ENCODE measurements at regions not wholly inside any gene's neighbourhood (a gene's known extent, or its start where the extent isn't known, plus 50 kb on each side); places are given as distances from the start of the nearest gene placed in this dataset.

GRCh38 chr2:125107446-125107845 is 1082.4 kb downstream of the CNTNAP5 start:
- WGBS, 2 experiments = 79 to 95% methylated on average over 1 of the region's 1 CpG
- no peaks in the 10 kb centered on the region for H3K36me3 ChIP-seq (ENCODE audit: control insufficient read depth, insufficient read depth, low read length)

GRCh38 chr2:125108251-125108650 is 1083.2 kb downstream of the CNTNAP5 start:
- no peaks in the 10 kb centered on the region for H3K36me3 ChIP-seq (ENCODE audit: control insufficient read depth, insufficient read depth, low read length)
- no peaks in the 10 kb centered on the region for H3K9me3 ChIP-seq (ENCODE audit: control insufficient read depth, low read length)
- H3K27ac ChIP-seq (ENCODE audit: insufficient read depth, low read depth, low read length, poor library complexity, severe bottlenecking) = no peak overlapping the region
- H3K27me3 ChIP-seq (ENCODE audit: control insufficient read depth, insufficient read depth, low read length, poor library complexity, severe bottlenecking) = no peaks in the 10 kb centered on the region
- no peaks in the 10 kb centered on the region for H3K4me1 ChIP-seq (ENCODE audit: control insufficient read depth, insufficient read depth, low read length)
- H3K4me3 ChIP-seq (ENCODE audit: insufficient read depth, low read depth, low read length) = no peak overlapping the region

More at GRCh38 chr2:125107446-125107845, 1082.4 kb downstream of the CNTNAP5 start:
- H3K4me3 ChIP-seq (ENCODE audit: insufficient read depth, low read depth, low read length) = no peak overlapping the region
- no peaks in the 10 kb centered on the region for H3K9me3 ChIP-seq (ENCODE audit: control insufficient read depth, low read length)
- H3K27me3 ChIP-seq (ENCODE audit: control insufficient read depth, insufficient read depth, low read length, poor library complexity, severe bottlenecking) = no peaks in the 10 kb centered on the region
- no peak overlapping the region for H3K27ac ChIP-seq (ENCODE audit: insufficient read depth, low read depth, low read length, poor library complexity, severe bottlenecking)
- no peaks in the 10 kb centered on the region for H3K4me1 ChIP-seq (ENCODE audit: control insufficient read depth, insufficient read depth, low read length)

- Histone ChIP-seq H3K36me3 (ENCODE audit: control insufficient read depth, insufficient read depth, low read length) (no peaks in the 10 kb centered on the region), H3K9me3 (ENCODE audit: control insufficient read depth, low read length) (no peaks in the 10 kb centered on the region), H3K27me3 (ENCODE audit: control insufficient read depth, insufficient read depth, low read length, poor library complexity, severe bottlenecking) (no peaks in the 10 kb centered on the region), H3K27ac (ENCODE audit: insufficient read depth, low read depth, low read length, poor library complexity, severe bottlenecking) (no peak overlapping the region), H3K4me3 (ENCODE audit: insufficient read depth, low read depth, low read length) (no peak overlapping the region), H3K4me1 (ENCODE audit: control insufficient read depth, insufficient read depth, low read length) (no peaks in the 10 kb centered on the region)
- 93 to 100% methylated on average over 1 of the region's 1 CpG for WGBS, 2 experiments
These were observed 1100.8 kb downstream of the CNTNAP5 start for GRCh38 chr2:125125902-125126301.

GRCh38 chr2:125160947-125161346 is 1135.9 kb downstream of the CNTNAP5 start:
- no peak overlapping the region for H3K27ac ChIP-seq (ENCODE audit: insufficient read depth, low read depth, low read length, poor library complexity, severe bottlenecking)
- no peaks in the 10 kb centered on the region for H3K4me1 ChIP-seq (ENCODE audit: control insufficient read depth, insufficient read depth, low read length)
- no peaks in the 10 kb centered on the region for H3K36me3 ChIP-seq (ENCODE audit: control insufficient read depth, insufficient read depth, low read length)
- no peaks in the 10 kb centered on the region for H3K9me3 ChIP-seq (ENCODE audit: control insufficient read depth, low read length)
- H3K27me3 ChIP-seq (ENCODE audit: control insufficient read depth, insufficient read depth, low read length, poor library complexity, severe bottlenecking) = no peaks in the 10 kb centered on the region
- no peak overlapping the region for H3K4me3 ChIP-seq (ENCODE audit: insufficient read depth, low read depth, low read length)
- 93% methylated on average over 2 of the region's 3 CpGs; no CpG with 5 or more reads in 1 of the 2 experiments for WGBS, 2 experiments

GRCh38 chr2:125167152-125167551 is 1142.1 kb downstream of the CNTNAP5 start:
- Histone ChIP-seq H3K4me3 (ENCODE audit: insufficient read depth, low read depth, low read length) (no peak overlapping the region), H3K9me3 (ENCODE audit: control insufficient read depth, low read length) (no peaks in the 10 kb centered on the region), H3K36me3 (ENCODE audit: control insufficient read depth, insufficient read depth, low read length) (no peaks in the 10 kb centered on the region), H3K27me3 (ENCODE audit: control insufficient read depth, insufficient read depth, low read length, poor library complexity, severe bottlenecking) (no peaks in the 10 kb centered on the region), H3K4me1 (ENCODE audit: control insufficient read depth, insufficient read depth, low read length) (no peaks in the 10 kb centered on the region), H3K27ac (ENCODE audit: insufficient read depth, low read depth, low read length, poor library complexity, severe bottlenecking) (no peak overlapping the region)
- 77 to 86% methylated on average over 2 of the region's 2 CpGs for WGBS, 2 experiments

- H3K27ac ChIP-seq (ENCODE audit: insufficient read depth, low read depth, low read length, poor library complexity, severe bottlenecking) = no peak overlapping the region
- H3K9me3 ChIP-seq (ENCODE audit: control insufficient read depth, low read length) = no peaks in the 10 kb centered on the region
- no peaks in the 10 kb centered on the region for H3K4me1 ChIP-seq (ENCODE audit: control insufficient read depth, insufficient read depth, low read length)
- no peaks in the 10 kb centered on the region for H3K27me3 ChIP-seq (ENCODE audit: control insufficient read depth, insufficient read depth, low read length, poor library complexity, severe bottlenecking)
- no peak overlapping the region for H3K4me3 ChIP-seq (ENCODE audit: insufficient read depth, low read depth, low read length)
- H3K36me3 ChIP-seq (ENCODE audit: control insufficient read depth, insufficient read depth, low read length) = no peaks in the 10 kb centered on the region
These were observed 1142.7 kb downstream of the CNTNAP5 start for GRCh38 chr2:125167820-125168219.

- no peaks in the 10 kb centered on the region for H3K27me3 ChIP-seq (ENCODE audit: control insufficient read depth, insufficient read depth, low read length, poor library complexity, severe bottlenecking)
- WGBS, 2 experiments = 85 to 90% methylated on average over 2 of the region's 2 CpGs
- H3K27ac ChIP-seq (ENCODE audit: insufficient read depth, low read depth, low read length, poor library complexity, severe bottlenecking) = no peak overlapping the region
These were observed 1143.4 kb downstream of the CNTNAP5 start for GRCh38 chr2:125168442-125168841.

GRCh38 chr2:125169022-125169763 is 1144.1 kb downstream of the CNTNAP5 start:
- no peaks in the 10 kb centered on the region for H3K4me1 ChIP-seq (ENCODE audit: control insufficient read depth, insufficient read depth, low read length)
- no peaks in the 10 kb centered on the region for H3K27me3 ChIP-seq (ENCODE audit: control insufficient read depth, insufficient read depth, low read length, poor library complexity, severe bottlenecking)
- H3K27ac ChIP-seq (ENCODE audit: insufficient read depth, low read depth, low read length, poor library complexity, severe bottlenecking) = no peak overlapping the region
- no peaks in the 10 kb centered on the region for H3K36me3 ChIP-seq (ENCODE audit: control insufficient read depth, insufficient read depth, low read length)
- 89 to 93% methylated on average over 5 of the region's 6 CpGs for WGBS, 2 experiments
- H3K4me3 ChIP-seq (ENCODE audit: insufficient read depth, low read depth, low read length) = no peak overlapping the region
- no peaks in the 10 kb centered on the region for H3K9me3 ChIP-seq (ENCODE audit: control insufficient read depth, low read length)

More at GRCh38 chr2:125168442-125168841, 1143.4 kb downstream of the CNTNAP5 start:
- Histone ChIP-seq H3K36me3 (ENCODE audit: control insufficient read depth, insufficient read depth, low read length) (no peaks in the 10 kb centered on the region), H3K4me1 (ENCODE audit: control insufficient read depth, insufficient read depth, low read length) (no peaks in the 10 kb centered on the region), H3K9me3 (ENCODE audit: control insufficient read depth, low read length) (no peaks in the 10 kb centered on the region), H3K4me3 (ENCODE audit: insufficient read depth, low read depth, low read length) (no peak overlapping the region)

GRCh38 chr2:125169764-125170146 is 1144.7 kb downstream of the CNTNAP5 start:
- Histone ChIP-seq H3K4me1 (ENCODE audit: control insufficient read depth, insufficient read depth, low read length) (no peaks in the 10 kb centered on the region), H3K27me3 (ENCODE audit: control insufficient read depth, insufficient read depth, low read length, poor library complexity, severe bottlenecking) (no peaks in the 10 kb centered on the region), H3K9me3 (ENCODE audit: control insufficient read depth, low read length) (no peaks in the 10 kb centered on the region), H3K4me3 (ENCODE audit: insufficient read depth, low read depth, low read length) (no peak overlapping the region), H3K27ac (ENCODE audit: insufficient read depth, low read depth, low read length, poor library complexity, severe bottlenecking) (no peak overlapping the region), H3K36me3 (ENCODE audit: control insufficient read depth, insufficient read depth, low read length) (no peaks in the 10 kb centered on the region)
- WGBS, 2 experiments = 97 to 100% methylated on average over 1 of the region's 3 CpGs

- H3K4me3 ChIP-seq (ENCODE audit: insufficient read depth, low read depth, low read length) = no peak overlapping the region
- no peaks in the 10 kb centered on the region for H3K36me3 ChIP-seq (ENCODE audit: control insufficient read depth, insufficient read depth, low read length)
- H3K27ac ChIP-seq (ENCODE audit: insufficient read depth, low read depth, low read length, poor library complexity, severe bottlenecking) = no peak overlapping the region
- H3K9me3 ChIP-seq (ENCODE audit: control insufficient read depth, low read length) = no peaks in the 10 kb centered on the region
- no peaks in the 10 kb centered on the region for H3K27me3 ChIP-seq (ENCODE audit: control insufficient read depth, insufficient read depth, low read length, poor library complexity, severe bottlenecking)
- 60 to 100% methylated on average over 1 of the region's 1 CpG for WGBS, 2 experiments
- H3K4me1 ChIP-seq (ENCODE audit: control insufficient read depth, insufficient read depth, low read length) = no peaks in the 10 kb centered on the region
These were observed 1147.1 kb downstream of the CNTNAP5 start for GRCh38 chr2:125172181-125172580.
